ENCODE measurements at regions not wholly inside any gene's neighbourhood (a gene's known extent, or its start where the extent isn't known, plus 50 kb on each side); places are given as distances from the start of the nearest gene placed in this dataset.

DNA sequence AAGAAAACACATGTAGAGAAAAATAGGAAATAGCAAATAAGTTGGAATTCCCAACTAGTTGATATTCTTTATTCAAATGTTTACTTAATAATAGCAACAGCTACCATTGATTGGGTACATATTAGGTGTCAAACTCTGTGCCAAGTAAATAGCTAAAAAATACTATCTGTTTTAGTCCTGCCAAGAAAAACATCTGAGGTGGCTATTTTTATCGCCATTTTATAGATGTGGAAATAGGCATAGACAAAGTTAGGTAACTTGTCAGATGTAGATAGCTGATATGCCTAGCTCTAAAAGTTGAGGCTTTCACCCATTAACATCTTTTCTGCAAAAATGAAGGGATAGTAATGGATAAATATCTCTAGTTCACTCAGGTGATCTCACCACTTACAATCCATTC lies 549.2 kb upstream of the ID4 start:
- H3K4me1 ChIP-seq (ENCODE audit: insufficient read depth, poor library complexity, severe bottlenecking), result peaks cover 13% of the 10 kb centered on the region
- no peak overlapping the region for H3K4me3 ChIP-seq (ENCODE audit: severe bottlenecking)
- H3K9me3 ChIP-seq (ENCODE audit: severe bottlenecking), result no peaks in the 10 kb centered on the region
- TF ChIP-seq, protein P1, sequence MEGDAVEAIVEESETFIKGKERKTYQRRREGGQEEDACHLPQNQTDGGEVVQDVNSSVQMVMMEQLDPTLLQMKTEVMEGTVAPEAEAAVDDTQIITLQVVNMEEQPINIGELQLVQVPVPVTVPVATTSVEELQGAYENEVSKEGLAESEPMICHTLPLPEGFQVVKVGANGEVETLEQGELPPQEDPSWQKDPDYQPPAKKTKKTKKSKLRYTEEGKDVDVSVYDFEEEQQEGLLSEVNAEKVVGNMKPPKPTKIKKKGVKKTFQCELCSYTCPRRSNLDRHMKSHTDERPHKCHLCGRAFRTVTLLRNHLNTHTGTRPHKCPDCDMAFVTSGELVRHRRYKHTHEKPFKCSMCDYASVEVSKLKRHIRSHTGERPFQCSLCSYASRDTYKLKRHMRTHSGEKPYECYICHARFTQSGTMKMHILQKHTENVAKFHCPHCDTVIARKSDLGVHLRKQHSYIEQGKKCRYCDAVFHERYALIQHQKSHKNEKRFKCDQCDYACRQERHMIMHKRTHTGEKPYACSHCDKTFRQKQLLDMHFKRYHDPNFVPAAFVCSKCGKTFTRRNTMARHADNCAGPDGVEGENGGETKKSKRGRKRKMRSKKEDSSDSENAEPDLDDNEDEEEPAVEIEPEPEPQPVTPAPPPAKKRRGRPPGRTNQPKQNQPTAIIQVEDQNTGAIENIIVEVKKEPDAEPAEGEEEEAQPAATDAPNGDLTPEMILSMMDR (IDR thresholded peaks at IDR 0.05; ENCODE audit: poor library complexity, severe bottlenecking), result no peak
- ATAC-seq (ENCODE audit: low read depth) (no peak), DNase-seq (ENCODE audit: low spot score) (no peak)
- H3K36me3 ChIP-seq (ENCODE audit: low read depth), result no peaks in the 10 kb centered on the region
- no peaks in the 10 kb centered on the region for H3K27me3 ChIP-seq (ENCODE audit: insufficient read depth, poor library complexity, severe bottlenecking)
- H3K27ac ChIP-seq (ENCODE audit: poor library complexity, severe bottlenecking), result no peak overlapping the region

GRCh38 chr6:19289457-19289856 lies 547.7 kb upstream of the ID4 start:
- no peaks in the 10 kb centered on the region for H3K36me3 ChIP-seq (ENCODE audit: low read depth)
- H3K27me3 ChIP-seq (ENCODE audit: insufficient read depth, poor library complexity, severe bottlenecking), result no peaks in the 10 kb centered on the region
- peak; percentile 84 for ATAC-seq (ENCODE audit: low read depth)
- H3K9me3 ChIP-seq (ENCODE audit: severe bottlenecking), result no peaks in the 10 kb centered on the region
- TF ChIP-seq, protein P1 (IDR thresholded peaks at IDR 0.05; ENCODE audit: poor library complexity, severe bottlenecking), result no peak
- peaks cover 13% of the 10 kb centered on the region for H3K4me1 ChIP-seq (ENCODE audit: insufficient read depth, poor library complexity, severe bottlenecking)
- H3K27ac ChIP-seq (ENCODE audit: poor library complexity, severe bottlenecking), result peak overlapping the region; percentile 51
- no peak for DNase-seq (ENCODE audit: low spot score)
- no peak overlapping the region for H3K4me3 ChIP-seq (ENCODE audit: severe bottlenecking)

GRCh38 chr6:19297880-19298279 lies 539.3 kb upstream of the ID4 start:
- Histone ChIP-seq H3K9me3 (ENCODE audit: severe bottlenecking) (no peaks in the 10 kb centered on the region), H3K4me1 (ENCODE audit: insufficient read depth, poor library complexity, severe bottlenecking) (peaks cover 12% of the 10 kb centered on the region), H3K4me3 (ENCODE audit: severe bottlenecking) (no peak overlapping the region), H3K27ac (ENCODE audit: poor library complexity, severe bottlenecking) (no peak overlapping the region), H3K27me3 (ENCODE audit: insufficient read depth, poor library complexity, severe bottlenecking) (no peaks in the 10 kb centered on the region), H3K36me3 (ENCODE audit: low read depth) (no peaks in the 10 kb centered on the region)
- TF ChIP-seq, protein P1 (IDR thresholded peaks at IDR 0.05; ENCODE audit: poor library complexity, severe bottlenecking), result no peak
- DNase-seq (ENCODE audit: low spot score), result peak; percentile 60
- ATAC-seq (ENCODE audit: low read depth), result peak; percentile 87

DNA sequence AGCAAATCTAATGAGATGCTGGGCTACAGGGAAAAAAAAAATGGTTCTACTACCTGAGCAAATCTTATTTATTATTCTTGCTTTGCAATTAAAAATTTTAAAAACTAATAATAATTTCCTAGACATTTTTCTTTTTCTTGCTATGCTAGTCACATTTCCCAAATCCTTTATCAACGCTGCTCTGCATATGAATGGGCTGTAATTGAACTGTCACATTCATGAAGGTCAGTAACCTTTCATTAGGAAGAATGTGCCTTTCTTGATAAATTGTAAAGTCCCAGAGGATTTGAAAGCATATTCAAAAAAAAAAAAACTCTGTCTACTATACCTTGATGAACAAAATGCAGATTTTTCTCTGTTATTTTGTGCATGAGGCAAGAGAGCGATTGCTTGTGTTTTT lies 538.7 kb upstream of the ID4 start:
- no peak overlapping the region for H3K27ac ChIP-seq (ENCODE audit: poor library complexity, severe bottlenecking)
- H3K4me1 ChIP-seq (ENCODE audit: insufficient read depth, poor library complexity, severe bottlenecking), result peaks cover 12% of the 10 kb centered on the region
- H3K4me3 ChIP-seq (ENCODE audit: severe bottlenecking), result no peak overlapping the region
- no peaks in the 10 kb centered on the region for H3K9me3 ChIP-seq (ENCODE audit: severe bottlenecking)
- DNase-seq (ENCODE audit: low spot score) (no peak), ATAC-seq (ENCODE audit: low read depth) (no peak)
- H3K27me3 ChIP-seq (ENCODE audit: insufficient read depth, poor library complexity, severe bottlenecking), result no peaks in the 10 kb centered on the region
- TF ChIP-seq, protein P1 (IDR thresholded peaks at IDR 0.05; ENCODE audit: poor library complexity, severe bottlenecking), result no peak
- H3K36me3 ChIP-seq (ENCODE audit: low read depth), result no peaks in the 10 kb centered on the region

GRCh38 chr6:19299129-19299528 lies 538.0 kb upstream of the ID4 start:
- no peak for DNase-seq (ENCODE audit: low spot score)

More at GRCh38 chr6:19299129-19299528, 538.0 kb upstream of the ID4 start:
- Histone ChIP-seq H3K4me1 (ENCODE audit: insufficient read depth, poor library complexity, severe bottlenecking) (peaks cover 12% of the 10 kb centered on the region), H3K27ac (ENCODE audit: poor library complexity, severe bottlenecking) (no peak overlapping the region), H3K36me3 (ENCODE audit: low read depth) (no peaks in the 10 kb centered on the region), H3K9me3 (ENCODE audit: severe bottlenecking) (no peaks in the 10 kb centered on the region), H3K4me3 (ENCODE audit: severe bottlenecking) (no peak overlapping the region), H3K27me3 (ENCODE audit: insufficient read depth, poor library complexity, severe bottlenecking) (no peaks in the 10 kb centered on the region)
- TF ChIP-seq, protein P1 (IDR thresholded peaks at IDR 0.05; ENCODE audit: poor library complexity, severe bottlenecking), result no peak
- ATAC-seq (ENCODE audit: low read depth), result no peak

Measured in RWPE2 (cell line).